ENCODE measurements at regions not wholly inside any gene's neighbourhood (a gene's known extent, or its start where the extent isn't known, plus 50 kb on each side); places are given as distances from the start of the nearest gene placed in this dataset.

DNA sequence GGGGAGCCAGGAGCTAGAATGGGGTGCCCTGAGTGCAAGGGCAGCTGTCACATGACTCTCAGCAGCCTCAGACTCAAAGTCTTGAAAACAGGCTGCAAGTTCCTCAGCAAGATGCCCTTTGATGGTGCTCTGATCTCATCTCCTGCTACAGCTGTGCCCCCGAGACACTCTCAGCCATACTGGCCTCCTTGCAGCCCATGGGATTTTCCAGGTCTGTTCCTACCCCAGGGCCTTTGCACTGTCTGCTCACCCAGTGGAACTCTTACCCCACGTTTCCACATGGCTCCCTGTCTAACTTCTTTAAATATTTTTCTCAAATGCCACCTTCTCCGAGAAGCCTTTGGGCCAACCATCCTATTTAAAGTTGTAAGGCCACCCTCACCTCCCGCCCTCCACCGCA lies 146.9 kb downstream of the C16orf95 start:
- Histone ChIP-seq H3K4me1 (ENCODE audit: low read length) (no peaks in the 10 kb centered on the region), H3F3A (ENCODE audit: insufficient read depth, low read length) (no peaks in the 10 kb centered on the region), H3K27ac (ENCODE audit: low read length) (no peak overlapping the region), H2AFZ (ENCODE audit: low read length) (no peak overlapping the region), H3K9me3 (replicated peaks; ENCODE audit: insufficient read depth, low read length) (no peaks in the 10 kb centered on the region), H3K4me2 (ENCODE audit: low read depth, low read length) (no peak overlapping the region), H3K9me2 (replicated peaks; ENCODE audit: insufficient read depth, low read length) (no peaks in the 10 kb centered on the region), H3K4me3 (ENCODE audit: low read length) (no peak overlapping the region), H3K9ac (ENCODE audit: low read length) (no peak overlapping the region), H3K36me3 (replicated peaks; ENCODE audit: insufficient read depth, low read length) (no peaks in the 10 kb centered on the region), H4K20me1 (ENCODE audit: insufficient read depth, low read length) (no peaks in the 10 kb centered on the region), H3K79me2 (ENCODE audit: low read length) (no peaks in the 10 kb centered on the region), H3K27me3 (replicated peaks; ENCODE audit: insufficient read depth, low read length) (no peaks in the 10 kb centered on the region; the same call in 1 of the 2 replicates)
- no peak for DNase-seq
- TF ChIP-seq EZH2 (optimal IDR thresholded peaks at IDR 0.05; ENCODE audit: low read depth, low read length): no peak

- Histone ChIP-seq H3K9ac (ENCODE audit: low read length) (no peak overlapping the region), H3K9me3 (replicated peaks; ENCODE audit: insufficient read depth, low read length) (no peaks in the 10 kb centered on the region), H4K20me1 (ENCODE audit: insufficient read depth, low read length) (no peaks in the 10 kb centered on the region), H3K27ac (ENCODE audit: low read length) (no peak overlapping the region), H3K4me1 (ENCODE audit: low read length) (no peaks in the 10 kb centered on the region), H3K9me2 (replicated peaks; ENCODE audit: insufficient read depth, low read length) (no peaks in the 10 kb centered on the region), H3F3A (ENCODE audit: insufficient read depth, low read length) (no peaks in the 10 kb centered on the region), H3K4me3 (ENCODE audit: low read length) (no peak overlapping the region), H3K79me2 (ENCODE audit: low read length) (no peaks in the 10 kb centered on the region), H3K36me3 (replicated peaks; ENCODE audit: insufficient read depth, low read length) (no peaks in the 10 kb centered on the region), H2AFZ (ENCODE audit: low read length) (no peak overlapping the region), H3K27me3 (replicated peaks; ENCODE audit: insufficient read depth, low read length) (no peaks in the 10 kb centered on the region), H3K4me2 (ENCODE audit: low read depth, low read length) (no peak overlapping the region)
- TF ChIP-seq, protein P1, sequence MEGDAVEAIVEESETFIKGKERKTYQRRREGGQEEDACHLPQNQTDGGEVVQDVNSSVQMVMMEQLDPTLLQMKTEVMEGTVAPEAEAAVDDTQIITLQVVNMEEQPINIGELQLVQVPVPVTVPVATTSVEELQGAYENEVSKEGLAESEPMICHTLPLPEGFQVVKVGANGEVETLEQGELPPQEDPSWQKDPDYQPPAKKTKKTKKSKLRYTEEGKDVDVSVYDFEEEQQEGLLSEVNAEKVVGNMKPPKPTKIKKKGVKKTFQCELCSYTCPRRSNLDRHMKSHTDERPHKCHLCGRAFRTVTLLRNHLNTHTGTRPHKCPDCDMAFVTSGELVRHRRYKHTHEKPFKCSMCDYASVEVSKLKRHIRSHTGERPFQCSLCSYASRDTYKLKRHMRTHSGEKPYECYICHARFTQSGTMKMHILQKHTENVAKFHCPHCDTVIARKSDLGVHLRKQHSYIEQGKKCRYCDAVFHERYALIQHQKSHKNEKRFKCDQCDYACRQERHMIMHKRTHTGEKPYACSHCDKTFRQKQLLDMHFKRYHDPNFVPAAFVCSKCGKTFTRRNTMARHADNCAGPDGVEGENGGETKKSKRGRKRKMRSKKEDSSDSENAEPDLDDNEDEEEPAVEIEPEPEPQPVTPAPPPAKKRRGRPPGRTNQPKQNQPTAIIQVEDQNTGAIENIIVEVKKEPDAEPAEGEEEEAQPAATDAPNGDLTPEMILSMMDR (IDR thresholded peaks at IDR 0.05; ENCODE audit: low read length): no peak
- TF ChIP-seq EZH2 (optimal IDR thresholded peaks at IDR 0.05; ENCODE audit: low read depth, low read length): no peak
- TF ChIP-seq EZH2phosphoT487 (IDR thresholded peaks at IDR 0.05; ENCODE audit: low read length): no peak
- DNase-seq: no peak
Observed at GRCh38 chr16:87171723-87172122, 145.5 kb downstream of the C16orf95 start.

GRCh38 chr16:87172632-87173031 lies 144.6 kb downstream of the C16orf95 start:
- H3K4me3 ChIP-seq (ENCODE audit: low read length): no peak overlapping the region
- no peak overlapping the region for H3K9ac ChIP-seq (ENCODE audit: low read length)
- H3K27ac ChIP-seq (ENCODE audit: low read length): no peak overlapping the region
- H3K4me1 ChIP-seq (ENCODE audit: low read length): no peaks in the 10 kb centered on the region
- DNase-seq: no peak
- H3F3A ChIP-seq (ENCODE audit: insufficient read depth, low read length): no peaks in the 10 kb centered on the region
- no peaks in the 10 kb centered on the region for H3K9me3 ChIP-seq (replicated peaks; ENCODE audit: insufficient read depth, low read length)
- H2AFZ ChIP-seq (ENCODE audit: low read length): no peak overlapping the region
- no peaks in the 10 kb centered on the region for H3K9me2 ChIP-seq (replicated peaks; ENCODE audit: insufficient read depth, low read length)
- H4K20me1 ChIP-seq (ENCODE audit: insufficient read depth, low read length): no peaks in the 10 kb centered on the region
- H3K79me2 ChIP-seq (ENCODE audit: low read length): no peaks in the 10 kb centered on the region
- TF ChIP-seq EZH2phosphoT487 (IDR thresholded peaks at IDR 0.05; ENCODE audit: low read length) (no peak), EZH2 (optimal IDR thresholded peaks at IDR 0.05; ENCODE audit: low read depth, low read length) (no peak)
- TF ChIP-seq, protein P1 (IDR thresholded peaks at IDR 0.05; ENCODE audit: low read length): no peak
- H3K36me3 ChIP-seq (replicated peaks; ENCODE audit: insufficient read depth, low read length): no peaks in the 10 kb centered on the region
- no peak overlapping the region for H3K4me2 ChIP-seq (ENCODE audit: low read depth, low read length)
- H3K27me3 ChIP-seq (replicated peaks; ENCODE audit: insufficient read depth, low read length): no peaks in the 10 kb centered on the region

DNA sequence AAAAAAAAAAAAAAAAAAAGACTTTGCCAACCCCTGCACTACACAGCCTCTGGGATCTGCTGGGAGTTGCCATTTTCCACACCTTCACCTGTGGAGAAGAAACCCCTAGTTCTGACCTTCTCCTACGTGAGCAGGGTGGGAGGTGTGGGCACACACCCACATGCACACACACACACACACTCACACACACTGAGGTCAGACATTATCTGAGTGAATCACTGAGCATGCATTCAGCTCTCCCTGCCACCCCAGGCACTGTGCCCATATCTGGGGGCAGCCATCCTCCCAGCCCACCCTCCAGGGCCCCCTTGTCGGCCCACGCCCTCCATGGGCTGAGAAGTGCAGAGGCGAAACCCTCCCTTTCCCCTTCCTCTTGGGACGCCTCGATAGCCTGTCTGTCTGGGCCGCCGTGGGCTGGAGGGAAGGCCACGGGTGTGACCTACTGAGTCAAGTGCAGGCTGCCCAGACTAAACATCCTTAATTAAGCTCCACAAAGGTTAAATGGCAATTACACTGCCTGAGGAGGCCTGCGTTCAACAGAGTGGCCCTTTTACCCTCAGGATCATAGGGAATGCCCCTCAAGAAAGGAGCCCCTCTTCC lies 143.8 kb downstream of the C16orf95 start:
- Histone ChIP-seq H3K9me2 (replicated peaks; ENCODE audit: insufficient read depth, low read length) (no peaks in the 10 kb centered on the region), H3K4me2 (ENCODE audit: low read depth, low read length) (no peak overlapping the region), H3K79me2 (ENCODE audit: low read length) (no peaks in the 10 kb centered on the region), H3K4me1 (ENCODE audit: low read length) (no peaks in the 10 kb centered on the region), H3K4me3 (ENCODE audit: low read length) (no peak overlapping the region), H3K36me3 (replicated peaks; ENCODE audit: insufficient read depth, low read length) (no peaks in the 10 kb centered on the region), H3F3A (ENCODE audit: insufficient read depth, low read length) (no peaks in the 10 kb centered on the region), H4K20me1 (ENCODE audit: insufficient read depth, low read length) (no peaks in the 10 kb centered on the region), H3K9ac (ENCODE audit: low read length) (no peak overlapping the region), H3K9me3 (replicated peaks; ENCODE audit: insufficient read depth, low read length) (no peaks in the 10 kb centered on the region), H2AFZ (ENCODE audit: low read length) (no peak overlapping the region), H3K27me3 (replicated peaks; ENCODE audit: insufficient read depth, low read length) (0 out of 2 replicates have a peak, but pooled peaks cover 4% of the 10 kb centered on the region), H3K27ac (ENCODE audit: low read length) (no peak overlapping the region)
- DNase-seq: no peak
- TF ChIP-seq, protein P1 (IDR thresholded peaks at IDR 0.05; ENCODE audit: low read length): no peak
- TF ChIP-seq EZH2 (optimal IDR thresholded peaks at IDR 0.05; ENCODE audit: low read depth, low read length): no peak
- TF ChIP-seq EZH2phosphoT487 (IDR thresholded peaks at IDR 0.05; ENCODE audit: low read length): no peak
